Uterus (tissue), 2 donors: ENCODE measurements at regions not wholly inside any gene's neighbourhood (a gene's known extent, or its start where the extent isn't known, plus 50 kb on each side); places are given as distances from the start of the nearest gene placed in this dataset.

Experiments used
- POLR2A ChIP-seq, 2 donors: fragments of 450-650 bp; IDR thresholded peaks; one replicate each; pipeline ENCODE4 v1.6.1; 2016; ENCODE audit warnings: antibody characterized with exemption in 2 of 2, mild to moderate bottlenecking in 1 of 2, moderate library complexity in 1 of 2
- TF ChIP-seq, protein P1 (sequence below), 4 experiments: fragments of 200-600 bp in 2 of 4; fragments of 450-650 bp in 2 of 4; sonication (generic) in 2 of 4; IDR thresholded peaks; one replicate each; pipeline ENCODE4 v1.5.1; 2016 to 2019; ENCODE audit warnings: antibody characterized with exemption in 4 of 4, mild to moderate bottlenecking in 2 of 4, moderate library complexity in 1 of 4

DNA sequence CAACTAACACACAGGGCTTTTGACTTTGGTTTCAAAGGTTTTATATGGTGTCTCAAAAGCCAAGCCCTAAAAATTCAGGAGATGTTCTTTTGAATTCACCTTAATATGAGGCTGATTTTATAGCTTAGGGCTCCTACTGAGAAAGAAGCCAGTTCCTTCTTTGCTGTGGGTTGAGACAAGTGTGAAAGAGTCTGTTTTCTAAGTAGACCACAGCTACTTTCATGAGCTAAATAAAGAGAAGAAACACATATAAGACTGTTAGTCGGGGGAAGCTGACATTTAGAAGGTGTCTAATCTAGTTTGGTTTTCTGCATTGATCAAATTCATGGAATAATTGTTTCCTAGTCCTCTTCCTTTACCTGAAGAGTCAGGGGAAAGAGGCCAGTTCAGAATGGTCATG lies 332.1 kb upstream of the CELF2 start:
- TF ChIP-seq, protein P1, sequence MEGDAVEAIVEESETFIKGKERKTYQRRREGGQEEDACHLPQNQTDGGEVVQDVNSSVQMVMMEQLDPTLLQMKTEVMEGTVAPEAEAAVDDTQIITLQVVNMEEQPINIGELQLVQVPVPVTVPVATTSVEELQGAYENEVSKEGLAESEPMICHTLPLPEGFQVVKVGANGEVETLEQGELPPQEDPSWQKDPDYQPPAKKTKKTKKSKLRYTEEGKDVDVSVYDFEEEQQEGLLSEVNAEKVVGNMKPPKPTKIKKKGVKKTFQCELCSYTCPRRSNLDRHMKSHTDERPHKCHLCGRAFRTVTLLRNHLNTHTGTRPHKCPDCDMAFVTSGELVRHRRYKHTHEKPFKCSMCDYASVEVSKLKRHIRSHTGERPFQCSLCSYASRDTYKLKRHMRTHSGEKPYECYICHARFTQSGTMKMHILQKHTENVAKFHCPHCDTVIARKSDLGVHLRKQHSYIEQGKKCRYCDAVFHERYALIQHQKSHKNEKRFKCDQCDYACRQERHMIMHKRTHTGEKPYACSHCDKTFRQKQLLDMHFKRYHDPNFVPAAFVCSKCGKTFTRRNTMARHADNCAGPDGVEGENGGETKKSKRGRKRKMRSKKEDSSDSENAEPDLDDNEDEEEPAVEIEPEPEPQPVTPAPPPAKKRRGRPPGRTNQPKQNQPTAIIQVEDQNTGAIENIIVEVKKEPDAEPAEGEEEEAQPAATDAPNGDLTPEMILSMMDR (IDR thresholded peaks at IDR 0.05): no peak
- TF ChIP-seq POLR2A (IDR thresholded peaks at IDR 0.05): no peak
